Endothelial cell of umbilical vein (primary cell): ENCODE measurements at regions not wholly inside any gene's neighbourhood (a gene's known extent, or its start where the extent isn't known, plus 50 kb on each side); places are given as distances from the start of the nearest gene placed in this dataset.

Experiments
- BruUV-seq: library from RNA; stranded (reverse); fragments of 400-500 nt; replicated peaks from 2 replicates; lab custom pipeline; 2021; lab: Mats Ljungman, UMichigan
- CTCF ChIA-PET: fragments of 300-600, 350-600 bp; sonication (Branson Sonifier 250); formaldehyde crosslinking; loops from one replicate; lab custom pipeline; 2021; ENCODE audit warnings: antibody characterized with exemption, inconsistent platforms; lab: Charles Lee
- POLR2A ChIA-PET: fragments of 300-600, 350-600 bp; sonication (Branson Sonifier 250); formaldehyde crosslinking; loops from one replicate; lab custom pipeline; 2021; ENCODE audit warnings: antibody characterized with exemption, inconsistent platforms; lab: Charles Lee
- DNase-seq: peaks from one replicate; pipeline ENCODE4 v3.0.0-alpha.2; 2011; ENCODE audit warnings: low read depth, low spot score
- FAIRE-seq: peaks from 2 replicates; lab custom pipeline; 2011; peaks lifted over from hg19 to GRCh38; lab: Jason Lieb, UNC
- H2AFZ ChIP-seq: 2 replicates; pipeline ENCODE4 v1.6.0; 2012; ENCODE audit warnings: low read depth, low read length, control low read depth, inconsistent platforms
- H3K27ac ChIP-seq: 2 replicates; pipeline ENCODE4 v1.5.1; 2011; ENCODE audit warnings: low read depth, mild to moderate bottlenecking, control low read depth, low read length, moderate library complexity; ENCODE audit not compliant: insufficient read depth
- H3K27me3 ChIP-seq, 2 experiments: 2 replicates each; pipeline versions ENCODE4 v1.6.0 to v1.6.1; 2011; ENCODE audit warnings: low read length in 2 of 2, mixed read lengths in 1 of 2; ENCODE audit not compliant: control insufficient read depth in 2 of 2, insufficient read depth in 2 of 2
- H3K36me3 ChIP-seq, 2 experiments: 2 replicates in 1 of 2; 3 replicates in 1 of 2; pipeline ENCODE4 v1.5.1; 2011; ENCODE audit warnings: low read length in 2 of 2, mild to moderate bottlenecking in 1 of 2, moderate library complexity in 1 of 2; ENCODE audit not compliant: control insufficient read depth in 2 of 2, insufficient read depth in 2 of 2; ENCODE audit errors: extremely low read depth in 1 of 2
- H3K4me1 ChIP-seq: 3 replicates; pipeline ENCODE4 v1.5.1; 2011; ENCODE audit warnings: mild to moderate bottlenecking, low read length; ENCODE audit not compliant: control insufficient read depth, insufficient read depth; ENCODE audit errors: extremely low read depth
- H3K4me2 ChIP-seq: 2 replicates; pipeline ENCODE4 v1.6.1; 2011; ENCODE audit warnings: low read length, control low read depth, mixed read lengths; ENCODE audit not compliant: insufficient read depth
- H3K4me3 ChIP-seq, 3 experiments: fragments of 200-600 bp in 1 of 3; sonication (generic), shearing (Covaris generic) in 1 of 3; replicated peaks in 1 of 3; 2 replicates each; pipeline ENCODE4 v1.5.1; 2011 to 2016; ENCODE audit warnings: control low read depth in 3 of 3, low read length in 3 of 3, mild to moderate bottlenecking in 2 of 3, inconsistent platforms in 1 of 3, low read depth in 1 of 3, moderate library complexity in 1 of 3; ENCODE audit not compliant: insufficient read depth in 1 of 3
- H3K79me2 ChIP-seq: 2 replicates; pipeline ENCODE4 v1.6.0; 2012; ENCODE audit warnings: low read length, inconsistent platforms; ENCODE audit not compliant: control insufficient read depth, insufficient read depth
- H3K9ac ChIP-seq: replicated peaks from 2 replicates; pipeline ENCODE3; 2011; ENCODE audit warnings: low read length, control low read depth; ENCODE audit not compliant: insufficient read depth; ENCODE audit errors: extremely low read depth
- H3K9me1 ChIP-seq: replicated peaks from 3 replicates; pipeline ENCODE4 v1.6.0; 2011; ENCODE audit warnings: mild to moderate bottlenecking, low read length; ENCODE audit not compliant: control insufficient read depth, insufficient read depth; ENCODE audit errors: extremely low read depth
- H3K9me3 ChIP-seq: replicated peaks from 2 replicates; pipeline ENCODE4 v1.5.1; 2012; ENCODE audit warnings: low read length, inconsistent platforms; ENCODE audit not compliant: control insufficient read depth, insufficient read depth
- H4K20me1 ChIP-seq: replicated peaks from 2 replicates; pipeline ENCODE3; 2011; ENCODE audit warnings: mild to moderate bottlenecking, low read length; ENCODE audit not compliant: control insufficient read depth, insufficient read depth; ENCODE audit errors: extremely low read depth
- EZH2 ChIP-seq: IDR thresholded peaks from 2 replicates; pipeline ENCODE4 v1.6.1; 2012; ENCODE audit warnings: borderline replicate concordance, low read depth, mild to moderate bottlenecking, moderate library complexity, low read length, inconsistent platforms; ENCODE audit not compliant: severe bottlenecking
- FOS ChIP-seq: IDR thresholded peaks from 2 replicates; pipeline ENCODE4 v1.6.1; 2011; ENCODE audit warnings: mild to moderate bottlenecking, low read length, moderate library complexity, borderline replicate concordance; ENCODE audit not compliant: insufficient read depth
- GATA2 ChIP-seq: IDR thresholded peaks from 2 replicates; pipeline ENCODE4 v1.7.0; 2011; ENCODE audit warnings: low read depth, mild to moderate bottlenecking, moderate library complexity, mixed read lengths, low read length; ENCODE audit not compliant: insufficient read length, insufficient read depth
- JUN ChIP-seq: IDR thresholded peaks from 2 replicates; pipeline ENCODE4 v1.6.1; 2011; ENCODE audit warnings: borderline replicate concordance, low read depth; ENCODE audit not compliant: insufficient read length, insufficient read depth
- MYC ChIP-seq: IDR thresholded peaks from one replicate; pipeline ENCODE4 v1.6.1; 2011; ENCODE audit warnings: mild to moderate bottlenecking, low read depth, low read length
- POLR2A ChIP-seq: IDR thresholded peaks from 2 replicates; pipeline ENCODE4 v1.6.1; 2012; ENCODE audit warnings: low read depth, mild to moderate bottlenecking, control low read depth, low read length
- POLR2AphosphoS5 ChIP-seq: IDR thresholded peaks from 2 replicates; pipeline ENCODE4 v1.6.1; 2012; ENCODE audit warnings: low read depth, mild to moderate bottlenecking, control low read depth, low read length, moderate library complexity; ENCODE audit not compliant: insufficient read depth
- dilution Hi-C: fragments of 300-500 bp; cut with MboI; formaldehyde crosslinking; loops from one replicate; pipeline ENCODE4 v1.15.0; 2019; ENCODE audit warnings: low sequenced_read_pairs; ENCODE audit not compliant: extremely low pct_ligation_motif_present
- intact Hi-C: fragments of 100-400 bp; cut with micrococcal nuclease; formaldehyde crosslinking; loops from one replicate; pipeline ENCODE4 v1.10.0; 2022
- TF ChIP-seq, protein P1 (sequence below), 2 donors: IDR thresholded peaks; 1 replicate in 1 of 2; 2 replicates in 1 of 2; pipeline ENCODE4 v1.5.1; 2011; ENCODE audit warnings: low read length in 2 of 2, mild to moderate bottlenecking in 2 of 2, moderate library complexity in 2 of 2, control low read depth in 1 of 2, inconsistent platforms in 1 of 2, low read depth in 1 of 2; ENCODE audit not compliant: insufficient read depth in 1 of 2; ENCODE audit errors: extremely low read depth in 1 of 2
- TF ChIP-seq, protein P2 (sequence below): IDR thresholded peaks from 2 replicates; pipeline ENCODE4 v1.6.1; 2011; ENCODE audit not compliant: insufficient read depth, insufficient read length

DNA sequence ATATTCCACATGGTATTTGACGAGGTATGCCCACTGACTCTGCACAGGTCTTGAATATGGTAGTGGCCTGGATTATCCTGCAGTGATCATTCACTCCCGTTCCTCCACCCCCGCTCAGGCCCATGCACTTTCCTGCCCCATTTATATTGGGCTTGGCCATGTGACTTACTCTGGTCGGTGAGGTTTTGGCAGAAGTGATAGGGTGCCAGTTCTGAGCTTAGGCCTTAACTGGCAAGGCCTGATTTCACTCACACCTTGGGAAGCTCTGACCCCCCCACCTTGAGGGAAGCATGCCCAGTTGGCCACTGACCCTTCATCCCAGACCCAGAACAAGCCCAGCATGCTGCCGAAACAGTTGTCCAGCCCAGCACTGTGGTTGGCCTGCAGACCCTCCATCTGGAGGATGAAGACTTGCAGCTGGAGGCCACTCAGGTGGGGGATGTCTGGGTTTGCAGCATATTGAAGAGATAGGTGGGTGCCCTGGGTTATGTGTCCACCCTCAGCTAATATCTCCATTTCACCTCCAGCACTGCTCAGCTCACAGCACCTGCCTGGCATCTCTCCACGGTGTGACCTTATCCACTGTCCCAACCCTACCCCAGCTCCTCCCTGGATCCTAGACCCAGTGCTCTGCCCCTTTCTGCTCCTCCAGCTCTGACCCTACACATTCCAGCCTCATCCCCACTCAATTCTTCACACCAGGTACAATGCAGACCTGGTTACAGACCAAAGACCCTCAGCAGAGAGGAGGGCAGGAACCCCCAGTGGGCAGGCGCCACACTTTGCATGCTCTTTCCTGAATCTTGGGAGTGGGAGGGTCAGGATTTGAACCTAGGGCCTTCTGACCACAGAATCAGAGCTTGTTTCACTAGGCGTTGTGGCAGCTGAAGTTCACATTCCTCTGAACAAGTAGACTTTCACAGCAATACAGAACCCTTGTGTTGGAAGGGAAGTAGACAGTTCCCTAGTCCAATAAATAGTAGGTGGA lies 138.1 kb upstream of the CHST15 start:
- H4K20me1 ChIP-seq: no peaks in the 10 kb centered on the region
- no peak overlapping the region for H3K27ac ChIP-seq
- no peak overlapping the region for H3K9ac ChIP-seq
- H3K4me1 ChIP-seq: no peaks in the 10 kb centered on the region
- no peak overlapping the region for H3K4me2 ChIP-seq
- H3K9me3 ChIP-seq: no peaks in the 10 kb centered on the region
- no peak overlapping the region for H3K4me3 ChIP-seq
- FAIRE-seq (no peak), DNase-seq (no peak)
- POLR2A ChIA-PET: no interaction called here
- H3K9me1 ChIP-seq: no peaks in the 10 kb centered on the region
- dilution Hi-C loops (no loop called here), intact Hi-C loops (no loop called here)
- no peaks in the 10 kb centered on the region for H3K79me2 ChIP-seq
- no peak for TF ChIP-seq EZH2
- no TSS peak for BruUV-seq
- H3K27me3 ChIP-seq: no peaks in the 10 kb centered on the region
- H2AFZ ChIP-seq: no peak overlapping the region
- H3K36me3 ChIP-seq: no peaks in the 10 kb centered on the region
- CTCF ChIA-PET: no interaction called here

DNA sequence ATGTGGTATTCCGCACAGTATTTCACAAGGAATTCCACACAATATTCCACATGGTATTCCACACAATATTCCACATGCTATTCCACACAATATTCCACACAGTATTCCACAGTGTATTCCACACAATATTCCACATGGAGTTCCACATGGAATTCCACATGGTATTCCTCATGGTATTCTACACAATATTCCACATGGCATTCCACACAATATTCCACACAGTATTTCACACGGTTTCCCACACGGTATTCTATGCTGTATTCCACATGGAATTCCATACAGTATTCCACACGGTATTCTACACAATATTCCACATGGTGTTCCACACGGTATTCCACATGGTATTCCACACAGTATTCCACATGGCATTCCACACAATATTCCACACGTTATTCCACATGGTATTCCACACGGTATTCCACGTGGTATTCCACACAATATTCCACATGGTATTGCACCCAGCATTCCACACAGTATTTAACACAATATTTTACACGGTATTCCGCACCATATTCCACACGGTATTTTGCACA lies 137.3 kb upstream of the CHST15 start:
- Histone ChIP-seq H3K36me3 (no peaks in the 10 kb centered on the region), H4K20me1 (no peaks in the 10 kb centered on the region), H3K4me3 (no peak overlapping the region), H3K9me3 (no peaks in the 10 kb centered on the region), H3K27ac (no peak overlapping the region), H3K9me1 (no peaks in the 10 kb centered on the region), H3K9ac (no peak overlapping the region), H2AFZ (no peak overlapping the region), H3K79me2 (no peaks in the 10 kb centered on the region), H3K4me2 (no peak overlapping the region), H3K27me3 (no peaks in the 10 kb centered on the region), H3K4me1 (no peaks in the 10 kb centered on the region)
- BruUV-seq: no TSS peak
- intact Hi-C loops (no loop called here), dilution Hi-C loops (no loop called here)
- ChIA-PET CTCF (no interaction called here), POLR2A (no interaction called here)
- no peak for FAIRE-seq
- TF ChIP-seq FOS (no peak), MYC (no peak), POLR2AphosphoS5 (no peak), JUN (no peak), POLR2A (no peak), GATA2 (no peak)
- TF ChIP-seq, protein P1, sequence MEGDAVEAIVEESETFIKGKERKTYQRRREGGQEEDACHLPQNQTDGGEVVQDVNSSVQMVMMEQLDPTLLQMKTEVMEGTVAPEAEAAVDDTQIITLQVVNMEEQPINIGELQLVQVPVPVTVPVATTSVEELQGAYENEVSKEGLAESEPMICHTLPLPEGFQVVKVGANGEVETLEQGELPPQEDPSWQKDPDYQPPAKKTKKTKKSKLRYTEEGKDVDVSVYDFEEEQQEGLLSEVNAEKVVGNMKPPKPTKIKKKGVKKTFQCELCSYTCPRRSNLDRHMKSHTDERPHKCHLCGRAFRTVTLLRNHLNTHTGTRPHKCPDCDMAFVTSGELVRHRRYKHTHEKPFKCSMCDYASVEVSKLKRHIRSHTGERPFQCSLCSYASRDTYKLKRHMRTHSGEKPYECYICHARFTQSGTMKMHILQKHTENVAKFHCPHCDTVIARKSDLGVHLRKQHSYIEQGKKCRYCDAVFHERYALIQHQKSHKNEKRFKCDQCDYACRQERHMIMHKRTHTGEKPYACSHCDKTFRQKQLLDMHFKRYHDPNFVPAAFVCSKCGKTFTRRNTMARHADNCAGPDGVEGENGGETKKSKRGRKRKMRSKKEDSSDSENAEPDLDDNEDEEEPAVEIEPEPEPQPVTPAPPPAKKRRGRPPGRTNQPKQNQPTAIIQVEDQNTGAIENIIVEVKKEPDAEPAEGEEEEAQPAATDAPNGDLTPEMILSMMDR (IDR thresholded peaks at IDR 0.05; ENCODE audit: extremely low read depth in 1 of 2, insufficient read depth in 1 of 2, low read depth in 1 of 2, low read length in 2 of 2): no peak
- TF ChIP-seq, protein P2, sequence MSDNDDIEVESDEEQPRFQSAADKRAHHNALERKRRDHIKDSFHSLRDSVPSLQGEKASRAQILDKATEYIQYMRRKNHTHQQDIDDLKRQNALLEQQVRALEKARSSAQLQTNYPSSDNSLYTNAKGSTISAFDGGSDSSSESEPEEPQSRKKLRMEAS: no peak
- no peak for DNase-seq
